SK-N-SH treated with all-trans-retinoic acid at 6 μM for 48 hours (cell line): ENCODE measurements at regions not wholly inside any gene's neighbourhood (a gene's known extent, or its start where the extent isn't known, plus 50 kb on each side); places are given as distances from the start of the nearest gene placed in this dataset.

Experiments
- RARB ChIP-seq: fragments of 250-450 bp; sonication (Bioruptor Pico); IDR thresholded peaks from 2 replicates; pipeline ENCODE4 v1.8.0; 2021; ENCODE audit warnings: mild to moderate bottlenecking, moderate library complexity
- TF ChIP-seq, protein P1 (sequence below): fragments of 250-450 bp; sonication (Bioruptor Pico); IDR thresholded peaks from 2 replicates; pipeline ENCODE4 v1.8.0; 2020; ENCODE audit warnings: mild to moderate bottlenecking, moderate library complexity, borderline replicate concordance

DNA sequence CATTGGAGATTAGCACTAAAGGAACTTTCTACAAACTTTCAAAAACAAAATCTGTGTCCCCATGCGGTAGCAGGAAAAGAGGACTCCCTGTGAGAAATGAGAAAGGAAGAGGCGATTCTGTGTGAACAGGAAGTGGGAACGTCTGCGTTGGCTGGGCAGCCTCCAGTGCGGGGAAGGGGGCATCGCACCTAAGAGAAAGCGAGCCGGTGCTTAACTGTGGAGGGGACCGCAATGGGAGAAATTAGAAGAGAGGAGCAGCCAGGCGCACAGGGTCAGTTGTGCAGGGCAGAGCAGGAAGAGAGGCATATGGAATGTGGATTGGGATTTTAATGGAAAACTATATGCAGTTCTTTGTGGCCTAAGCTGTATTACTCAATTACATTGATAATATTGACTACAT lies 77.4 kb upstream of the DOCK9 start:
- TF ChIP-seq, protein P1, sequence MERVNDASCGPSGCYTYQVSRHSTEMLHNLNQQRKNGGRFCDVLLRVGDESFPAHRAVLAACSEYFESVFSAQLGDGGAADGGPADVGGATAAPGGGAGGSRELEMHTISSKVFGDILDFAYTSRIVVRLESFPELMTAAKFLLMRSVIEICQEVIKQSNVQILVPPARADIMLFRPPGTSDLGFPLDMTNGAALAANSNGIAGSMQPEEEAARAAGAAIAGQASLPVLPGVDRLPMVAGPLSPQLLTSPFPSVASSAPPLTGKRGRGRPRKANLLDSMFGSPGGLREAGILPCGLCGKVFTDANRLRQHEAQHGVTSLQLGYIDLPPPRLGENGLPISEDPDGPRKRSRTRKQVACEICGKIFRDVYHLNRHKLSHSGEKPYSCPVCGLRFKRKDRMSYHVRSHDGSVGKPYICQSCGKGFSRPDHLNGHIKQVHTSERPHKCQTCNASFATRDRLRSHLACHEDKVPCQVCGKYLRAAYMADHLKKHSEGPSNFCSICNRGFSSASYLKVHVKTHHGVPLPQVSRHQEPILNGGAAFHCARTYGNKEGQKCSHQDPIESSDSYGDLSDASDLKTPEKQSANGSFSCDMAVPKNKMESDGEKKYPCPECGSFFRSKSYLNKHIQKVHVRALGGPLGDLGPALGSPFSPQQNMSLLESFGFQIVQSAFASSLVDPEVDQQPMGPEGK (CRISPR knock-in tag) = no peak
- no peak for TF ChIP-seq RARB (CRISPR knock-in tag)
